GM20000 (cell line): ENCODE measurements at regions not wholly inside any gene's neighbourhood (a gene's known extent, or its start where the extent isn't known, plus 50 kb on each side); places are given as distances from the start of the nearest gene placed in this dataset.

Experiments
- DNase-seq: peaks from one replicate; pipeline ENCODE4 v3.0.0; 2012; ENCODE audit warnings: low spot score
- TF ChIP-seq, protein P1 (sequence below): IDR thresholded peaks from 2 replicates; pipeline ENCODE4 v1.5.1; 2012; ENCODE audit warnings: mild to moderate bottlenecking, control low read depth; ENCODE audit errors: extremely low read depth, missing control alignments

DNA sequence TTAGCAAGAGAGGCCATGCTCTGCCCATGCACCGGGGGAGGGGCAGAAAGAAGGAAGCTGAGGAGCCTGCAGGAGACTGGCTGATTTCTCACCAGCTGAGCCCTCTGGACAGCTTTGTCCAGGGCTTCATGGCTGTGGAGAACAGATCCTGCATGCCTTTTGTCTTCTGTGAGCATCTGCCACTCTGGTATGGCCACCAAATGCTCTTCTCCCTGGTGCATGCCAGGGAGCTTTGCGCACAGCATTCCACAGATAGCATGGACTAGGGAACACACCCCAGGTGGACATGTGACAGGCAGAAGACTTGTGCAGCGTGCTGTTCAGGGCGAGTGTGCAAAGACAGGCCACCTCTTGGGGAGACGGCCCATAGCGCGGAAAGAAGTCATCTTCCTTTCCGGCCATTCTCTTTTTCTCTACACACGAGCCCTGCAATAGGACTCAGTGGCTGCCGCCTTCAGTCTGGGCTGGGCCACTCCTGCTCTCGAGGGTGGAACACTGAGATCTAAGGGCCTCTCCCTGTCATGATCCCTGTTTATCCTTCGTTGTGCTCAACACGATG, 56.7 kb downstream of the GADD45G start:
- DNase-seq, result no peak
- TF ChIP-seq, protein P1, sequence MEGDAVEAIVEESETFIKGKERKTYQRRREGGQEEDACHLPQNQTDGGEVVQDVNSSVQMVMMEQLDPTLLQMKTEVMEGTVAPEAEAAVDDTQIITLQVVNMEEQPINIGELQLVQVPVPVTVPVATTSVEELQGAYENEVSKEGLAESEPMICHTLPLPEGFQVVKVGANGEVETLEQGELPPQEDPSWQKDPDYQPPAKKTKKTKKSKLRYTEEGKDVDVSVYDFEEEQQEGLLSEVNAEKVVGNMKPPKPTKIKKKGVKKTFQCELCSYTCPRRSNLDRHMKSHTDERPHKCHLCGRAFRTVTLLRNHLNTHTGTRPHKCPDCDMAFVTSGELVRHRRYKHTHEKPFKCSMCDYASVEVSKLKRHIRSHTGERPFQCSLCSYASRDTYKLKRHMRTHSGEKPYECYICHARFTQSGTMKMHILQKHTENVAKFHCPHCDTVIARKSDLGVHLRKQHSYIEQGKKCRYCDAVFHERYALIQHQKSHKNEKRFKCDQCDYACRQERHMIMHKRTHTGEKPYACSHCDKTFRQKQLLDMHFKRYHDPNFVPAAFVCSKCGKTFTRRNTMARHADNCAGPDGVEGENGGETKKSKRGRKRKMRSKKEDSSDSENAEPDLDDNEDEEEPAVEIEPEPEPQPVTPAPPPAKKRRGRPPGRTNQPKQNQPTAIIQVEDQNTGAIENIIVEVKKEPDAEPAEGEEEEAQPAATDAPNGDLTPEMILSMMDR, result no peak

- TF ChIP-seq, protein P1, result no peak
- DNase-seq, result no peak
Measured at GRCh38 chr9:89661956-89662717, 57.3 kb downstream of the GADD45G start.

GRCh38 chr9:89662718-89663613, 58.2 kb downstream of the GADD45G start:
- TF ChIP-seq, protein P1, result no peak
- no peak for DNase-seq

DNA sequence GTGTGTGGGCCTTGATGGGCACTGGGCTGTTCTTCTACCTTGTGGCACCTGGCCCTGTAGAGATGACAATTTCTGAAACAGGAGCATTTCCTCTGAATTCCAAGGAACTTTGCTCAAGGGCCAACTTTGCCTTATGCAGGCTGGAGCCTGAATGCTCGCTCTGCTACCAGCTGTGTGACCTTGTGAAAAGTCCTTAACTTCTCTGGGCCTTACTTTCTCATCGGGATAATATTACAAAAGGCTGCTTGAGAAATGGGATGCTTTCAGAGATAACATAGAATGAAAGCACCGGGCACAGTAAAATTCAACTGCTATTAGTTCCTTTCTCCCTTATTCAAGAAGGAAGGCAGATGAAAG, 58.8 kb downstream of the GADD45G start:
- TF ChIP-seq, protein P1, result no peak

DNA sequence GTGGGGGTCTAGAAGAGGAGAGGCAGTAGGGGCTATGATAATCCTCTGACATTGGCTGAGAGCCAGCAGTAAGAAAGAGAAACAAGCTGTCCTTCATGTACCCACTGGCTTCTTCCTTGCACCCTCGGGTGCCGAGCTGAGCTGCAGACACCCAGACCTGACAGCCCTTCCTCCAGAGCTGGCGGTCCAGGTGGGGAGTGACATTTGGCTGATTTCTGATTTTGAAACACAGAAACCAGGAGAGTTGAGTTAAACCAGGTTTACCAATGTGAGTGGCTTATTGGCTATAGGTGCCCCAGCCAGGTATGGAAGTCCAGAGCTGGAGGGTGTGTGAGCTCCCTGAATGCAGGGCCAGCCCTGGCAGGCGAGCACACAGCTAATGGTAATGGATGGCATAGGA, 59.2 kb downstream of the GADD45G start:
- TF ChIP-seq, protein P1, result no peak
- DNase-seq, result no peak

More for the DNA sequence above, 58.8 kb downstream of the GADD45G start:
- DNase-seq, result no peak

- TF ChIP-seq, protein P1, result no peak
- DNase-seq, result no peak
Measured at GRCh38 chr9:89664896-89665329, 60.1 kb downstream of the GADD45G start.

DNA sequence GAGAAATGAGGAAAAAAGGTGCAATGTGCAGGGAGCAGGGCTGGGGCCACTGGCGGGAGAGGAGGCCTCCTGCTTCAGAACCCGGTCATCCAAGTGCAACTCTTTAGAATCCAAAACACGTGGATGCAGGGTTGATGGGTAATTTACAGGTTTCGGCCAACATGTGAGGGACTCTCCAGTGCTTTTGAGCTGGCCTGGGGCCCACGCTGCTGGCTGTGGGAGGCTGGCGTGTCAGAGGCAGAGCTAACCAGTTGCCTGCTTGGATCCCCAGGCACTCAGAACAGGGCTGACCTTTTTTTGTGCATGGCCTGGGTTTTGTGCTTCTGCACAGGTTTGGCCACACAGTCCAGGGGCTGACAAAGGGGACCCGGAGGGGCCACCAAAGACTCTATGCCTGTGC, 61.6 kb downstream of the GADD45G start:
- TF ChIP-seq, protein P1, result no peak
- no peak for DNase-seq
